DND-41 (cell line): ENCODE measurements at regions not wholly inside any gene's neighbourhood (a gene's known extent, or its start where the extent isn't known, plus 50 kb on each side); places are given as distances from the start of the nearest gene placed in this dataset.

Experiments used
- ATAC-seq: fragments of 200-7000 bp; cut with Tn5 transposase; 3 replicates; pipeline ENCODE4 v1.9.1; 2021; ENCODE audit warnings: low read depth; ENCODE audit not compliant: insufficient read depth
- DNase-seq: peaks from one replicate; pipeline ENCODE4 v3.0.0-alpha.2; 2020
- H2AFZ ChIP-seq: 2 replicates; pipeline ENCODE4 v1.6.0; 2012; ENCODE audit warnings: low read depth, low read length
- H3K27ac ChIP-seq: 2 replicates; pipeline ENCODE4 v1.5.1; 2012; ENCODE audit warnings: low read length, inconsistent platforms
- H3K27me3 ChIP-seq: fragments of 200-600 bp; sonication (generic); 2 replicates; pipeline ENCODE4 v1.6.0; 2012; ENCODE audit warnings: low read length, mild to moderate bottlenecking, inconsistent platforms; ENCODE audit not compliant: insufficient read depth, poor library complexity
- H3K36me3 ChIP-seq: 2 replicates; pipeline ENCODE4 v1.5.1; 2012; ENCODE audit warnings: low read length, inconsistent platforms; ENCODE audit not compliant: insufficient read depth
- H3K4me1 ChIP-seq: 2 replicates; pipeline ENCODE4 v1.5.1; 2012; ENCODE audit warnings: mild to moderate bottlenecking, low read length; ENCODE audit not compliant: insufficient read depth
- H3K4me2 ChIP-seq: 2 replicates; pipeline ENCODE4 v1.6.0; 2012; ENCODE audit warnings: mild to moderate bottlenecking, moderate library complexity, low read length, inconsistent platforms; ENCODE audit not compliant: insufficient read depth
- H3K4me3 ChIP-seq, 2 experiments: fragments of 200-600 bp in 1 of 2; shearing (Covaris generic) in 1 of 2; 2 replicates each; pipeline ENCODE4 v1.5.1; 2012 to 2016; ENCODE audit warnings: inconsistent platforms in 2 of 2, low read length in 2 of 2, mild to moderate bottlenecking in 2 of 2, low read depth in 1 of 2, moderate library complexity in 1 of 2
- H3K79me2 ChIP-seq: 2 replicates; pipeline ENCODE4 v1.6.0; 2012; ENCODE audit warnings: low read length, inconsistent platforms; ENCODE audit not compliant: insufficient read depth
- H3K9ac ChIP-seq: 2 replicates; pipeline ENCODE4 v1.6.0; 2012; ENCODE audit warnings: low read depth, mild to moderate bottlenecking, inconsistent platforms, low read length, moderate library complexity
- H3K9me3 ChIP-seq: 2 replicates; pipeline ENCODE4 v1.5.1; 2012; ENCODE audit warnings: low read length, moderate library complexity, mild to moderate bottlenecking, inconsistent platforms; ENCODE audit not compliant: insufficient read depth, severe bottlenecking
- H4K20me1 ChIP-seq: 2 replicates; pipeline ENCODE4 v1.6.0; 2012; ENCODE audit warnings: low read length; ENCODE audit not compliant: insufficient read depth
- EZH2 ChIP-seq: IDR thresholded peaks from 3 replicates; pipeline ENCODE4 v1.6.1; 2012; ENCODE audit warnings: borderline replicate concordance, low read depth, mild to moderate bottlenecking, moderate library complexity, low read length, inconsistent platforms; ENCODE audit not compliant: severe bottlenecking
- TF ChIP-seq, protein P1 (sequence below): IDR thresholded peaks from 2 replicates; pipeline ENCODE4 v1.5.1; 2012; ENCODE audit warnings: borderline replicate concordance, low read length, moderate library complexity, mild to moderate bottlenecking; ENCODE audit not compliant: poor library complexity, severe bottlenecking; ENCODE audit errors: extremely low read depth

- DNase-seq (no peak), ATAC-seq (no peak)
- no peak overlapping the region for H2AFZ ChIP-seq
- H3K9ac ChIP-seq = no peak overlapping the region
- no peak overlapping the region for H3K4me3 ChIP-seq
- H3K27me3 ChIP-seq = no peaks in the 10 kb centered on the region
- no peaks in the 10 kb centered on the region for H3K4me1 ChIP-seq
- no peaks in the 10 kb centered on the region for H4K20me1 ChIP-seq
- no peaks in the 10 kb centered on the region for H3K9me3 ChIP-seq
- TF ChIP-seq, protein P1, sequence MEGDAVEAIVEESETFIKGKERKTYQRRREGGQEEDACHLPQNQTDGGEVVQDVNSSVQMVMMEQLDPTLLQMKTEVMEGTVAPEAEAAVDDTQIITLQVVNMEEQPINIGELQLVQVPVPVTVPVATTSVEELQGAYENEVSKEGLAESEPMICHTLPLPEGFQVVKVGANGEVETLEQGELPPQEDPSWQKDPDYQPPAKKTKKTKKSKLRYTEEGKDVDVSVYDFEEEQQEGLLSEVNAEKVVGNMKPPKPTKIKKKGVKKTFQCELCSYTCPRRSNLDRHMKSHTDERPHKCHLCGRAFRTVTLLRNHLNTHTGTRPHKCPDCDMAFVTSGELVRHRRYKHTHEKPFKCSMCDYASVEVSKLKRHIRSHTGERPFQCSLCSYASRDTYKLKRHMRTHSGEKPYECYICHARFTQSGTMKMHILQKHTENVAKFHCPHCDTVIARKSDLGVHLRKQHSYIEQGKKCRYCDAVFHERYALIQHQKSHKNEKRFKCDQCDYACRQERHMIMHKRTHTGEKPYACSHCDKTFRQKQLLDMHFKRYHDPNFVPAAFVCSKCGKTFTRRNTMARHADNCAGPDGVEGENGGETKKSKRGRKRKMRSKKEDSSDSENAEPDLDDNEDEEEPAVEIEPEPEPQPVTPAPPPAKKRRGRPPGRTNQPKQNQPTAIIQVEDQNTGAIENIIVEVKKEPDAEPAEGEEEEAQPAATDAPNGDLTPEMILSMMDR = no peak
- no peak for TF ChIP-seq EZH2
- no peaks in the 10 kb centered on the region for H3K79me2 ChIP-seq
- no peaks in the 10 kb centered on the region for H3K36me3 ChIP-seq
- H3K27ac ChIP-seq = no peak overlapping the region
- H3K4me2 ChIP-seq = no peak overlapping the region
These were observed 375.8 kb downstream of the RBM43 start for GRCh38 chr2:150885774-150886386.

- DNase-seq = no peak
- Histone ChIP-seq H3K4me2 (no peak overlapping the region), H3K36me3 (no peaks in the 10 kb centered on the region), H3K9ac (no peak overlapping the region), H4K20me1 (no peaks in the 10 kb centered on the region), H3K27ac (no peak overlapping the region), H3K4me1 (no peaks in the 10 kb centered on the region), H3K27me3 (no peaks in the 10 kb centered on the region), H3K9me3 (no peaks in the 10 kb centered on the region), H2AFZ (no peak overlapping the region), H3K4me3 (no peak overlapping the region), H3K79me2 (no peaks in the 10 kb centered on the region)
- TF ChIP-seq, protein P1 = no peak
- no peak for TF ChIP-seq EZH2
- no peak for ATAC-seq
These were observed 376.4 kb downstream of the RBM43 start for GRCh38 chr2:150885236-150885635.

DNA sequence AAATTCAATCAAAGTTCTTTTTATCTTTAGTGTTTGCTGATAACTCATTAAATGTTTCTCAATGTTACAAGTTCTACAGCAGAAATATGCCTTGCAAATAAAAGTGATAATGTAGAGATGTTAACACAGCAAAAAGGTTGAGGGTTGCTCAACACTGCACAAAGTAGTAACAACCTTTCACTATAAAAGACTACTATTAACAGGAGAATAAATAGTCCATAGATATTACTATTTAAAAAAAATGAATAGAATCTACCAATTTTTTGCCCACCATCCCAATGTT, 378.1 kb downstream of the RBM43 start:
- TF ChIP-seq, protein P1 = no peak
- TF ChIP-seq EZH2 = no peak
- Histone ChIP-seq H4K20me1 (no peaks in the 10 kb centered on the region), H3K27ac (no peak overlapping the region), H3K36me3 (no peaks in the 10 kb centered on the region), H3K27me3 (no peaks in the 10 kb centered on the region), H3K9ac (no peak overlapping the region), H3K4me2 (no peak overlapping the region), H3K4me3 (no peak overlapping the region), H3K4me1 (no peaks in the 10 kb centered on the region), H3K9me3 (no peaks in the 10 kb centered on the region), H3K79me2 (no peaks in the 10 kb centered on the region), H2AFZ (no peak overlapping the region)
- ATAC-seq (no peak), DNase-seq (no peak)
